WTC11 (cell line): ENCODE measurements at regions not wholly inside any gene's neighbourhood (a gene's known extent, or its start where the extent isn't known, plus 50 kb on each side); places are given as distances from the start of the nearest gene placed in this dataset.

Experiments used
- ATAC-seq: fragments of 200-7000 bp; cut with Tn5 transposase; 2 replicates; pipeline ENCODE4 v1.10.0; 2021; ENCODE audit warnings: mild to moderate bottlenecking, moderate library complexity
- CTCF ChIA-PET: fragments of 300-600 bp; sonication (Branson Sonifier 250); formaldehyde crosslinking; loops from one replicate; lab custom pipeline; 2021; ENCODE audit warnings: antibody characterized with exemption; lab: Charles Lee
- POLR2A ChIA-PET: fragments of 350-600 bp; sonication (Branson Sonifier 250); formaldehyde crosslinking; loops from one replicate; lab custom pipeline; 2021; ENCODE audit warnings: antibody characterized with exemption; lab: Charles Lee
- DNase-seq: peaks from one replicate; pipeline ENCODE4 v3.0.0; 2021; ENCODE audit warnings: low spot score
- H3K27ac Mint-ChIP-seq: 2 replicates; pipeline ENCODE4 v1.8.0; 2021; ENCODE audit warnings: mixed read lengths
- H3K27me3 Mint-ChIP-seq: 2 replicates; pipeline ENCODE4 v1.8.0; 2021; ENCODE audit warnings: low read depth, mild to moderate bottlenecking, moderate library complexity, mixed read lengths
- H3K36me3 Mint-ChIP-seq: 2 replicates; pipeline ENCODE4 v1.8.0; 2021; ENCODE audit warnings: mixed read lengths
- H3K4me1 Mint-ChIP-seq: 2 replicates; pipeline ENCODE4 v1.8.0; 2022; ENCODE audit warnings: mixed read lengths
- H3K4me3 Mint-ChIP-seq: 2 replicates; pipeline ENCODE4 v1.8.0; 2021; ENCODE audit warnings: mild to moderate bottlenecking, moderate library complexity, mixed read lengths
- H3K9me3 Mint-ChIP-seq: 2 replicates; pipeline ENCODE4 v1.8.0; 2021; ENCODE audit warnings: mixed read lengths
- FOXK1 ChIP-seq: sonication (generic); formaldehyde crosslinking; IDR thresholded peaks from 2 replicates; pipeline ENCODE4 v1.8.0; 2022; ENCODE audit warnings: mild to moderate bottlenecking, moderate library complexity, missing genetic modification reagents
- GABPB1 ChIP-seq: sonication (generic); formaldehyde crosslinking; IDR thresholded peaks from 2 replicates; pipeline ENCODE4 v1.8.1; 2023; ENCODE audit warnings: mild to moderate bottlenecking, missing genetic modification reagents
- HMGA2 ChIP-seq: fragments of 250-450 bp; sonication (Bioruptor Pico); IDR thresholded peaks from 2 replicates; pipeline ENCODE4 v1.4.0; 2021; ENCODE audit warnings: mild to moderate bottlenecking, moderate library complexity
- JAZF1 ChIP-seq: fragments of 250-450 bp; sonication (Bioruptor Pico); IDR thresholded peaks from 2 replicates; pipeline ENCODE4 v1.9.0; 2021; ENCODE audit warnings: moderate library complexity, mild to moderate bottlenecking, inconsistent platforms
- KAT7 ChIP-seq: sonication (generic); formaldehyde crosslinking; IDR thresholded peaks from 2 replicates; pipeline ENCODE4 v1.8.1; 2023; ENCODE audit warnings: missing genetic modification reagents, mild to moderate bottlenecking, borderline replicate concordance
- NR1H2 ChIP-seq: sonication (generic); formaldehyde crosslinking; IDR thresholded peaks from 2 replicates; pipeline ENCODE4 v1.9.0; 2021; ENCODE audit warnings: mild to moderate bottlenecking, moderate library complexity, missing genetic modification reagents
- NR3C1 ChIP-seq: sonication (generic); formaldehyde crosslinking; conservative IDR thresholded peaks from 2 replicates; pipeline ENCODE4 v1.8.1; 2023; ENCODE audit warnings: low read depth, mild to moderate bottlenecking, missing genetic modification reagents
- RELA ChIP-seq: sonication (generic); formaldehyde crosslinking; IDR thresholded peaks from 2 replicates; pipeline ENCODE4 v1.8.1; 2022; ENCODE audit warnings: missing genetic modification reagents, mild to moderate bottlenecking, borderline replicate concordance
- SMAD3 ChIP-seq: sonication (generic); formaldehyde crosslinking; IDR thresholded peaks from 2 replicates; pipeline ENCODE4 v1.8.0; 2022; ENCODE audit warnings: missing genetic modification reagents, mild to moderate bottlenecking, borderline replicate concordance
- SP1 ChIP-seq: sonication (generic); formaldehyde crosslinking; conservative IDR thresholded peaks from 2 replicates; pipeline ENCODE4 v1.8.1; 2022; ENCODE audit warnings: missing genetic modification reagents
- TCF7 ChIP-seq: sonication (generic); formaldehyde crosslinking; IDR thresholded peaks from 2 replicates; pipeline ENCODE4 v1.8.0; 2022; ENCODE audit warnings: mild to moderate bottlenecking, low read depth, missing genetic modification reagents, moderate library complexity
- TEAD4 ChIP-seq: sonication (generic); formaldehyde crosslinking; IDR thresholded peaks from 2 replicates; pipeline ENCODE4 v1.8.0; 2022; ENCODE audit warnings: mild to moderate bottlenecking, missing genetic modification reagents
- ZBTB21 ChIP-seq: sonication (generic); formaldehyde crosslinking; IDR thresholded peaks from 2 replicates; pipeline ENCODE4 v1.8.1; 2023; ENCODE audit warnings: mild to moderate bottlenecking, missing genetic modification reagents, borderline replicate concordance
- ZNF121 ChIP-seq: sonication (generic); formaldehyde crosslinking; IDR thresholded peaks from 2 replicates; pipeline ENCODE4 v1.8.0; 2023; ENCODE audit warnings: missing genetic modification reagents
- ZNF232 ChIP-seq: sonication (generic); formaldehyde crosslinking; IDR thresholded peaks from 2 replicates; pipeline ENCODE4 v1.8.0; 2022; ENCODE audit warnings: mild to moderate bottlenecking, missing genetic modification reagents
- TF ChIP-seq, protein P1 (sequence below): sonication (generic); formaldehyde crosslinking; IDR thresholded peaks from 2 replicates; pipeline ENCODE4 v1.8.1; 2023; ENCODE audit warnings: mild to moderate bottlenecking, missing genetic modification reagents, borderline replicate concordance
- TF ChIP-seq, protein P2 (sequence below): sonication (generic); formaldehyde crosslinking; IDR thresholded peaks from 2 replicates; pipeline ENCODE4 v1.8.0; 2023; ENCODE audit warnings: mild to moderate bottlenecking, missing genetic modification reagents

DNA sequence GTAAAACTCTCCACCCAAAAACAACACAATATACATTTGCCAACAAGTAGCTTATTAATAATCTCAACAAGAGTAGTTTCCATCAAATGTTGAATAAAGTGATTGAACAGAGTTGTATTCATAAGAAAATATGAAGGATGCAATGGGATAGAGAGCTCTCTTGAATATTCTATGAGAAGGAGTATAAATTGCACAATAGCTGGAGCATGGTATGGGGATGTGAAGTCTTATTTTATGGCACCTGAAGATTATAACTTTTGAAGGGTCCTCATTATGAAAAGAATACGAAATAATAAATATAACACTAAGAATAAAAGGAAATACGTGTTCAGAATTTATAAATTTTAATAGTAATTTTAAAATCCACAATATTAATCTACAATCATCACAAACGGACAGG is 1415.1 kb downstream of the KCNT2 start (continued):
- TF ChIP-seq, protein P1, sequence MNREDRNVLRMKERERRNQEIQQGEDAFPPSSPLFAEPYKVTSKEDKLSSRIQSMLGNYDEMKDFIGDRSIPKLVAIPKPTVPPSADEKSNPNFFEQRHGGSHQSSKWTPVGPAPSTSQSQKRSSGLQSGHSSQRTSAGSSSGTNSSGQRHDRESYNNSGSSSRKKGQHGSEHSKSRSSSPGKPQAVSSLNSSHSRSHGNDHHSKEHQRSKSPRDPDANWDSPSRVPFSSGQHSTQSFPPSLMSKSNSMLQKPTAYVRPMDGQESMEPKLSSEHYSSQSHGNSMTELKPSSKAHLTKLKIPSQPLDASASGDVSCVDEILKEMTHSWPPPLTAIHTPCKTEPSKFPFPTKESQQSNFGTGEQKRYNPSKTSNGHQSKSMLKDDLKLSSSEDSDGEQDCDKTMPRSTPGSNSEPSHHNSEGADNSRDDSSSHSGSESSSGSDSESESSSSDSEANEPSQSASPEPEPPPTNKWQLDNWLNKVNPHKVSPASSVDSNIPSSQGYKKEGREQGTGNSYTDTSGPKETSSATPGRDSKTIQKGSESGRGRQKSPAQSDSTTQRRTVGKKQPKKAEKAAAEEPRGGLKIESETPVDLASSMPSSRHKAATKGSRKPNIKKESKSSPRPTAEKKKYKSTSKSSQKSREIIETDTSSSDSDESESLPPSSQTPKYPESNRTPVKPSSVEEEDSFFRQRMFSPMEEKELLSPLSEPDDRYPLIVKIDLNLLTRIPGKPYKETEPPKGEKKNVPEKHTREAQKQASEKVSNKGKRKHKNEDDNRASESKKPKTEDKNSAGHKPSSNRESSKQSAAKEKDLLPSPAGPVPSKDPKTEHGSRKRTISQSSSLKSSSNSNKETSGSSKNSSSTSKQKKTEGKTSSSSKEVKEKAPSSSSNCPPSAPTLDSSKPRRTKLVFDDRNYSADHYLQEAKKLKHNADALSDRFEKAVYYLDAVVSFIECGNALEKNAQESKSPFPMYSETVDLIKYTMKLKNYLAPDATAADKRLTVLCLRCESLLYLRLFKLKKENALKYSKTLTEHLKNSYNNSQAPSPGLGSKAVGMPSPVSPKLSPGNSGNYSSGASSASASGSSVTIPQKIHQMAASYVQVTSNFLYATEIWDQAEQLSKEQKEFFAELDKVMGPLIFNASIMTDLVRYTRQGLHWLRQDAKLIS (CRISPR knock-in tag), result no peak
- no peak for TF ChIP-seq ZNF121 (CRISPR knock-in tag)
- no peak for TF ChIP-seq KAT7 (CRISPR knock-in tag)
- TF ChIP-seq SMAD3, result no peak
- TF ChIP-seq GABPB1 (CRISPR knock-in tag), result no peak
- TF ChIP-seq, all 79 proteins: peak for 0

DNA sequence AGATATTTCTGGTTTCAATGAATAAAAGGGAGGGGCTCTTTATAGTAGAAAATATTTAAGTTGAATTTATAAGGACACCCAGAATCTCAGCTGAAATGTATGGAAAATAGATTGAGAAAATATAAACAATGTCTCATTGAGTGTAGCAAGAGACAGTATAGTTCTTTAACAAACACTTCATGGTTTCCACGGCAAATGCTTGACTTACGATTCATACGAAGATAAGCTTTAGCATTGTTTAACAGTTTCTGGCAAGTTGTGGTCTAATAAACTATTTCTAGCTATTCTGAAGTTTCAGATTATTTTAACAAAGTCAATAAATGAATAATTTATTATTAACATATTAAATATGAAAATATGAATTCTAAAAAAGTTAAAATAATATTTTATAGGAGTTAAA is 1419.4 kb downstream of the KCNT2 start:
- ChIA-PET POLR2A (no interaction called here), CTCF (no interaction called here)
- Mint-ChIP-seq H3K36me3 (no peaks in the 10 kb centered on the region), H3K27me3 (no peaks in the 10 kb centered on the region), H3K9me3 (peaks cover 10% of the 10 kb centered on the region), H3K4me3 (no peak overlapping the region), H3K4me1 (peaks cover 9% of the 10 kb centered on the region), H3K27ac (no peak overlapping the region)
- no peak for ATAC-seq
- DNase-seq, result no peak
- TF ChIP-seq ZBTB21 (CRISPR knock-in tag), result no peak
- TF ChIP-seq HMGA2 (CRISPR knock-in tag), result peak; percentile 44; the same call in 1 of the 2 replicates
- no peak for TF ChIP-seq FOXK1
- TF ChIP-seq NR1H2, result no peak
- no peak for TF ChIP-seq JAZF1 (CRISPR knock-in tag)

DNA sequence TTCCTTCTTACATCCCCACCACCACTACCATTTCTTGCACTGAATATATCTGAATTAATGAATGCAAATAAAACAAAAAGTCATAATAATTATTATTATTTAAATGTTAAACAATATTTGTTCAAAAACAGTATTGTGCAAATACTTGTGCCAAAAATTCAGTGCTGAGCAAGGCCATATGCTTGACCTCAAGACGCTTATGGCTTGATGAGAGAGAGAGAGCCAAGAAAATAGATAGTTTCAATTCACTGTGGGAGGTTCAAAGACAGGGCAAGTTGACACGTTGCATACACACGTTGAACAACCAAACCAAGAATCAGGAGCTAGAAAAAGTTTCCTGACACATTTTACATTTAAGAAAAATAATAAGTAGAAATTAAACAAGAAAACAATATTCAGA is 1421.7 kb downstream of the KCNT2 start:
- H3K9me3 Mint-ChIP-seq, result peaks cover 9% of the 10 kb centered on the region
- H3K4me3 Mint-ChIP-seq, result no peak overlapping the region
- no peaks in the 10 kb centered on the region for H3K27me3 Mint-ChIP-seq
- TF ChIP-seq HMGA2 (CRISPR knock-in tag), result 0 out of 2 replicates have a peak, but pooled peaks have one; percentile 7
- no peak for TF ChIP-seq NR3C1 (CRISPR knock-in tag)
- no peak overlapping the region for H3K27ac Mint-ChIP-seq
- DNase-seq (no peak), ATAC-seq (no peak)
- H3K4me1 Mint-ChIP-seq, result no peaks in the 10 kb centered on the region; the same call in 1 of the 2 replicates
- no peaks in the 10 kb centered on the region for H3K36me3 Mint-ChIP-seq
- ChIA-PET POLR2A (no interaction called here), CTCF (no interaction called here)

DNA sequence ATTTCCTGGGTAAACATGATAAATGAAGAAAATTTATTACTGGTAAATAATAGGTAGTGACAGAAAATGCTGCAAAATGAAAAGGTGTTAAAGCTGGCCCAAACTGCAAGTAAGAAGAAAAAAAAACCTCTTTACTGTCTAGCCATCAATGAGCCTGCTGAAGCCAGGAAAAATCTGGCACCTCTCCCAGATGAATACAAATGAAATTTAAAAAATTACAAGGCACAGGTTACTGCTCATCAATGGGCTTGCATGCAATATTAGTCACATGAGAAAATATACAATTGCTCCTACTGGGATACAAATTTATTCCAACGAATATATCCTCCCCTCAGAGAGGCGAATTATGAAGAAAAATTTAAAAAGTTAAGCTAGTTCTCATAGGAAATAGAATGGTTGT is 1422.5 kb downstream of the KCNT2 start:
- Mint-ChIP-seq H3K4me3 (no peak overlapping the region), H3K4me1 (no peaks in the 10 kb centered on the region), H3K27me3 (no peaks in the 10 kb centered on the region), H3K27ac (no peak overlapping the region), H3K36me3 (no peaks in the 10 kb centered on the region), H3K9me3 (peaks cover under 1% of the 10 kb centered on the region)
- DNase-seq (no peak), ATAC-seq (no peak)
- CTCF ChIA-PET, result no interaction called here
- POLR2A ChIA-PET, result no interaction called here
- TF ChIP-seq ZNF232 (CRISPR knock-in tag) (no peak), TCF7 (no peak), RELA (CRISPR knock-in tag) (no peak), NR1H2 (no peak), TEAD4 (CRISPR knock-in tag) (no peak), SP1 (CRISPR knock-in tag) (no peak)
- TF ChIP-seq, protein P2, sequence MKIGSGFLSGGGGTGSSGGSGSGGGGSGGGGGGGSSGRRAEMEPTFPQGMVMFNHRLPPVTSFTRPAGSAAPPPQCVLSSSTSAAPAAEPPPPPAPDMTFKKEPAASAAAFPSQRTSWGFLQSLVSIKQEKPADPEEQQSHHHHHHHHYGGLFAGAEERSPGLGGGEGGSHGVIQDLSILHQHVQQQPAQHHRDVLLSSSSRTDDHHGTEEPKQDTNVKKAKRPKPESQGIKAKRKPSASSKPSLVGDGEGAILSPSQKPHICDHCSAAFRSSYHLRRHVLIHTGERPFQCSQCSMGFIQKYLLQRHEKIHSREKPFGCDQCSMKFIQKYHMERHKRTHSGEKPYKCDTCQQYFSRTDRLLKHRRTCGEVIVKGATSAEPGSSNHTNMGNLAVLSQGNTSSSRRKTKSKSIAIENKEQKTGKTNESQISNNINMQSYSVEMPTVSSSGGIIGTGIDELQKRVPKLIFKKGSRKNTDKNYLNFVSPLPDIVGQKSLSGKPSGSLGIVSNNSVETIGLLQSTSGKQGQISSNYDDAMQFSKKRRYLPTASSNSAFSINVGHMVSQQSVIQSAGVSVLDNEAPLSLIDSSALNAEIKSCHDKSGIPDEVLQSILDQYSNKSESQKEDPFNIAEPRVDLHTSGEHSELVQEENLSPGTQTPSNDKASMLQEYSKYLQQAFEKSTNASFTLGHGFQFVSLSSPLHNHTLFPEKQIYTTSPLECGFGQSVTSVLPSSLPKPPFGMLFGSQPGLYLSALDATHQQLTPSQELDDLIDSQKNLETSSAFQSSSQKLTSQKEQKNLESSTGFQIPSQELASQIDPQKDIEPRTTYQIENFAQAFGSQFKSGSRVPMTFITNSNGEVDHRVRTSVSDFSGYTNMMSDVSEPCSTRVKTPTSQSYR, result no peak
